ENCODE measurements at regions not wholly inside any gene's neighbourhood (a gene's known extent, or its start where the extent isn't known, plus 50 kb on each side); places are given as distances from the start of the nearest gene placed in this dataset.

DNA sequence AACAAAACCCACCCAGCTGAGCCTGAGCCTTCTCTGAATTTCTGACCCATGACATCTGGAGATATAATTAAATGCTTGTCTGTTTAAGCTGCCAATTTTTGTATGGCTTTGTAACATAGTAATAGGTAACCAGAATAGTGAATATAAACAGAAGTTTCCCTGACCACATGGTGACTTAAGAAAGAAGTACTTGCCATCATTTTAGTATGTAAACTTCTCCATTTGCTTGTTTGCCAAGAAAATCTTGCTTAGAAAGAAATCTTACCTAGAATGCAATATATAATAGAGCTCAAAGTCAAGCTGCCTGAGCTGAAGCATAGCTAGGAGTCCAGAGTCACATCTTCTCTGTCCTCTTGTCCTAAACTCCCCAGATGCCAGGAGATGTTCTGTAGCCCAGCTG, 117.0 kb downstream of the PCSK1 start:
- in situ Hi-C loops (cut with MboI) (no loop called here), intact Hi-C loops (cut with micrococcal nuclease; ENCODE audit: unreplicated experiment) (no loop called here)
- no peaks in the 10 kb centered on the region; the same call in 2 of the 3 replicates for H3K9me3 ChIP-seq (replicated peaks; ENCODE audit: control insufficient read depth, insufficient read depth, low read length)
- H4K20me1 ChIP-seq (ENCODE audit: control insufficient read depth, insufficient read depth), result no peaks in the 10 kb centered on the region
- no TSS peak for BruUV-seq (replicated peaks)
- ATAC-seq (no peak; the same call in 2 of the 3 replicates), FAIRE-seq (no peak), DNase-seq (ENCODE audit: low read depth, low spot score) (no peak)
- ChIA-PET CTCF (interaction anchor here (1.5 kb wide), 1 partner anchor 20 kb away, joined by 3 read pairs; no protein-coding TSS in a partner anchor), SMC1A (ENCODE audit: uncharacterized antibody, unreplicated experiment) (interaction anchor here (0.7 kb wide), 1 partner anchor 21 kb away, joined by 3 read pairs; no protein-coding TSS in a partner anchor), POLR2A (no interaction called here), RAD21 (ENCODE audit: unreplicated experiment) (interaction anchor here (0.8 to 1.1 kb wide), 2 partner anchors 19 to 446 kb away, joined by 3 to 6 read pairs; no protein-coding TSS in a partner anchor)
- H3K4me3 ChIP-seq, result no peak overlapping the region
- H2AFZ ChIP-seq (ENCODE audit: control insufficient read depth, low read depth, low read length), result no peak overlapping the region
- no peak for TF ChIP-seq HDAC6 (IDR thresholded peaks at IDR 0.05; ENCODE audit: unreplicated experiment)
- TF ChIP-seq SMARCA5 (IDR thresholded peaks at IDR 0.05), result no peak
- no peak for TF ChIP-seq ZZZ3 (IDR thresholded peaks at IDR 0.05; ENCODE audit: control insufficient read depth, insufficient read length, low read depth)
- TF ChIP-seq TAF1 (IDR thresholded peaks at IDR 0.05; ENCODE audit: borderline replicate concordance, low read depth, low read length), result no peak
- no peak for TF ChIP-seq SUZ12 (IDR thresholded peaks at IDR 0.05; ENCODE audit: unreplicated experiment)
- TF ChIP-seq ZBED1 (IDR thresholded peaks at IDR 0.05; ENCODE audit: borderline replicate concordance), result no peak
- no peak for TF ChIP-seq STAT3 (IDR thresholded peaks at IDR 0.05; ENCODE audit: low read depth, low read length)
- TF ChIP-seq, protein P1, sequence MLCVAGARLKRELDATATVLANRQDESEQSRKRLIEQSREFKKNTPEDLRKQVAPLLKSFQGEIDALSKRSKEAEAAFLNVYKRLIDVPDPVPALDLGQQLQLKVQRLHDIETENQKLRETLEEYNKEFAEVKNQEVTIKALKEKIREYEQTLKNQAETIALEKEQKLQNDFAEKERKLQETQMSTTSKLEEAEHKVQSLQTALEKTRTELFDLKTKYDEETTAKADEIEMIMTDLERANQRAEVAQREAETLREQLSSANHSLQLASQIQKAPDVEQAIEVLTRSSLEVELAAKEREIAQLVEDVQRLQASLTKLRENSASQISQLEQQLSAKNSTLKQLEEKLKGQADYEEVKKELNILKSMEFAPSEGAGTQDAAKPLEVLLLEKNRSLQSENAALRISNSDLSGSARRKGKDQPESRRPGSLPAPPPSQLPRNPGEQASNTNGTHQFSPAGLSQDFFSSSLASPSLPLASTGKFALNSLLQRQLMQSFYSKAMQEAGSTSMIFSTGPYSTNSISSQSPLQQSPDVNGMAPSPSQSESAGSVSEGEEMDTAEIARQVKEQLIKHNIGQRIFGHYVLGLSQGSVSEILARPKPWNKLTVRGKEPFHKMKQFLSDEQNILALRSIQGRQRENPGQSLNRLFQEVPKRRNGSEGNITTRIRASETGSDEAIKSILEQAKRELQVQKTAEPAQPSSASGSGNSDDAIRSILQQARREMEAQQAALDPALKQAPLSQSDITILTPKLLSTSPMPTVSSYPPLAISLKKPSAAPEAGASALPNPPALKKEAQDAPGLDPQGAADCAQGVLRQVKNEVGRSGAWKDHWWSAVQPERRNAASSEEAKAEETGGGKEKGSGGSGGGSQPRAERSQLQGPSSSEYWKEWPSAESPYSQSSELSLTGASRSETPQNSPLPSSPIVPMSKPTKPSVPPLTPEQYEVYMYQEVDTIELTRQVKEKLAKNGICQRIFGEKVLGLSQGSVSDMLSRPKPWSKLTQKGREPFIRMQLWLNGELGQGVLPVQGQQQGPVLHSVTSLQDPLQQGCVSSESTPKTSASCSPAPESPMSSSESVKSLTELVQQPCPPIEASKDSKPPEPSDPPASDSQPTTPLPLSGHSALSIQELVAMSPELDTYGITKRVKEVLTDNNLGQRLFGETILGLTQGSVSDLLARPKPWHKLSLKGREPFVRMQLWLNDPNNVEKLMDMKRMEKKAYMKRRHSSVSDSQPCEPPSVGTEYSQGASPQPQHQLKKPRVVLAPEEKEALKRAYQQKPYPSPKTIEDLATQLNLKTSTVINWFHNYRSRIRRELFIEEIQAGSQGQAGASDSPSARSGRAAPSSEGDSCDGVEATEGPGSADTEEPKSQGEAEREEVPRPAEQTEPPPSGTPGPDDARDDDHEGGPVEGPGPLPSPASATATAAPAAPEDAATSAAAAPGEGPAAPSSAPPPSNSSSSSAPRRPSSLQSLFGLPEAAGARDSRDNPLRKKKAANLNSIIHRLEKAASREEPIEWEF (IDR thresholded peaks at IDR 0.05; ENCODE audit: insufficient replicate concordance, low read depth, low read length), result no peak
- TF ChIP-seq, protein P2, sequence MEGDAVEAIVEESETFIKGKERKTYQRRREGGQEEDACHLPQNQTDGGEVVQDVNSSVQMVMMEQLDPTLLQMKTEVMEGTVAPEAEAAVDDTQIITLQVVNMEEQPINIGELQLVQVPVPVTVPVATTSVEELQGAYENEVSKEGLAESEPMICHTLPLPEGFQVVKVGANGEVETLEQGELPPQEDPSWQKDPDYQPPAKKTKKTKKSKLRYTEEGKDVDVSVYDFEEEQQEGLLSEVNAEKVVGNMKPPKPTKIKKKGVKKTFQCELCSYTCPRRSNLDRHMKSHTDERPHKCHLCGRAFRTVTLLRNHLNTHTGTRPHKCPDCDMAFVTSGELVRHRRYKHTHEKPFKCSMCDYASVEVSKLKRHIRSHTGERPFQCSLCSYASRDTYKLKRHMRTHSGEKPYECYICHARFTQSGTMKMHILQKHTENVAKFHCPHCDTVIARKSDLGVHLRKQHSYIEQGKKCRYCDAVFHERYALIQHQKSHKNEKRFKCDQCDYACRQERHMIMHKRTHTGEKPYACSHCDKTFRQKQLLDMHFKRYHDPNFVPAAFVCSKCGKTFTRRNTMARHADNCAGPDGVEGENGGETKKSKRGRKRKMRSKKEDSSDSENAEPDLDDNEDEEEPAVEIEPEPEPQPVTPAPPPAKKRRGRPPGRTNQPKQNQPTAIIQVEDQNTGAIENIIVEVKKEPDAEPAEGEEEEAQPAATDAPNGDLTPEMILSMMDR (IDR thresholded peaks at IDR 0.05 in 2 of 3, conservative IDR thresholded peaks at IDR 0.05 in 1 of 3; ENCODE audit: control insufficient read depth in 2 of 3, extremely low read depth in 1 of 3, insufficient read depth in 1 of 3, low read depth in 3 of 3, low read length in 3 of 3), result no peak
- no peak for TF ChIP-seq RFX5 (IDR thresholded peaks at IDR 0.05; ENCODE audit: low read depth, low read length)
- TF ChIP-seq ZNF384 (IDR thresholded peaks at IDR 0.05; ENCODE audit: borderline replicate concordance, low read depth, low read length), result no peak
- TF ChIP-seq, protein P3, sequence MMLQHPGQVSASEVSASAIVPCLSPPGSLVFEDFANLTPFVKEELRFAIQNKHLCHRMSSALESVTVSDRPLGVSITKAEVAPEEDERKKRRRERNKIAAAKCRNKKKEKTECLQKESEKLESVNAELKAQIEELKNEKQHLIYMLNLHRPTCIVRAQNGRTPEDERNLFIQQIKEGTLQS (IDR thresholded peaks at IDR 0.05; ENCODE audit: borderline replicate concordance, extremely low read depth, low read depth, low read length), result no peak
- no peak for TF ChIP-seq RCOR1 (conservative IDR thresholded peaks at IDR 0.05; ENCODE audit: low read depth, low read length)
- peaks cover 12% of the 10 kb centered on the region for H3K4me1 ChIP-seq (ENCODE audit: control insufficient read depth, insufficient read depth, low read length)
- H3K9ac ChIP-seq (ENCODE audit: control insufficient read depth, insufficient read depth, low read length), result no peak overlapping the region
- peak overlapping the region; percentile 54; the same call in 1 of the 2 replicates for H3K4me2 ChIP-seq (ENCODE audit: control insufficient read depth, insufficient read depth)
- H3K36me3 ChIP-seq (ENCODE audit: control insufficient read depth in 2 of 2, insufficient read depth in 2 of 2, low read length in 1 of 2), result no peaks in the 10 kb centered on the region
- no peaks in the 10 kb centered on the region for H3K27me3 ChIP-seq (replicated peaks in 1 of 2; ENCODE audit: control insufficient read depth in 2 of 2, insufficient read depth in 2 of 2, low read length in 1 of 2)
- no peaks in the 10 kb centered on the region for H3K79me2 ChIP-seq (ENCODE audit: control insufficient read depth, insufficient read depth, low read length)
- no peak overlapping the region; the same call in 1 of the 2 replicates for H3K27ac ChIP-seq (ENCODE audit: control insufficient read depth, insufficient read depth)
